ENCODE measurements at regions not wholly inside any gene's neighbourhood (a gene's known extent, or its start where the extent isn't known, plus 50 kb on each side); places are given as distances from the start of the nearest gene placed in this dataset.

DNA sequence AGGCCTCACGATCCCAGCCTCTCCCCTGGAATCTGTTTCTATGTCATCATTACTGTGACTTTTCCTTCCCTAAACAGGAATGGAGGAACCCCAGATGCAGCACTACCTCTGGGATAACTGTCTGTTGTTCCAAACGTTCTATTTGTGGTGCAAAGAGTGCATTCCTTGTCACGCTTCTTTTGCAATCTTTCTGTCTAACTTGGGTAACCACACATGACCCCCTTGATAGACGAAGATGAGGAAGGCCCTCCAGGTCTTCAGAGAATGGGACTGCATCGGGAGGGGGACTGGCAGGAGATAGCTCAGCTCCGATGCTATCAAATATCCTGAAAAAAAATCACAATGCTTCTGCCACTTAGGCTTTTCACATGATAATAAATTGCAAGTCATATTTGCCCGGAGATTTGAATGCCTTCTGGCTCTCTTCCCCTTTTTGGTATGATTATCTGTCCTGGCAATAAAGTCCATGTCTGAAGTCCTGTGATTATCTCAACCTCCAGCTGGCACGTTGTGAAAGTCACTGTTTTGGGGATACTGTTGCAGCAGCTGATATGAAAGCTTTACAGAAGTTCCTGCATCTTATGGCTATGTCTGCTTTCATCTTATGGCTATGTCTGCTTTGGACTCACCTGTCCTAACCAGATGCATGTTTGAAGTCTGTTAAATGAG lies 148.7 kb upstream of the LMO4 start:
- H4K5ac ChIP-seq (ENCODE audit: insufficient read length, low read depth, low read length) = no peak overlapping the region
- H4K20me1 ChIP-seq (ENCODE audit: control insufficient read depth, insufficient read depth, insufficient read length) = no peaks in the 10 kb centered on the region
- H2AFZ ChIP-seq (ENCODE audit: low read length) = no peak overlapping the region
- H3K9ac ChIP-seq (ENCODE audit: extremely low read depth, insufficient read length, low read length) = no peak overlapping the region
- no CpG with 5 or more reads among the region's 8 CpGs for WGBS (ENCODE audit: extremely low coverage, insufficient read length, low lambda C conversion rate)
- H3K4ac ChIP-seq (ENCODE audit: low read depth, low read length) = no peak overlapping the region
- TF ChIP-seq, protein P1, sequence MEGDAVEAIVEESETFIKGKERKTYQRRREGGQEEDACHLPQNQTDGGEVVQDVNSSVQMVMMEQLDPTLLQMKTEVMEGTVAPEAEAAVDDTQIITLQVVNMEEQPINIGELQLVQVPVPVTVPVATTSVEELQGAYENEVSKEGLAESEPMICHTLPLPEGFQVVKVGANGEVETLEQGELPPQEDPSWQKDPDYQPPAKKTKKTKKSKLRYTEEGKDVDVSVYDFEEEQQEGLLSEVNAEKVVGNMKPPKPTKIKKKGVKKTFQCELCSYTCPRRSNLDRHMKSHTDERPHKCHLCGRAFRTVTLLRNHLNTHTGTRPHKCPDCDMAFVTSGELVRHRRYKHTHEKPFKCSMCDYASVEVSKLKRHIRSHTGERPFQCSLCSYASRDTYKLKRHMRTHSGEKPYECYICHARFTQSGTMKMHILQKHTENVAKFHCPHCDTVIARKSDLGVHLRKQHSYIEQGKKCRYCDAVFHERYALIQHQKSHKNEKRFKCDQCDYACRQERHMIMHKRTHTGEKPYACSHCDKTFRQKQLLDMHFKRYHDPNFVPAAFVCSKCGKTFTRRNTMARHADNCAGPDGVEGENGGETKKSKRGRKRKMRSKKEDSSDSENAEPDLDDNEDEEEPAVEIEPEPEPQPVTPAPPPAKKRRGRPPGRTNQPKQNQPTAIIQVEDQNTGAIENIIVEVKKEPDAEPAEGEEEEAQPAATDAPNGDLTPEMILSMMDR (conservative IDR thresholded peaks at IDR 0.05) = no peak
- no peaks in the 10 kb centered on the region for H3K79me2 ChIP-seq (ENCODE audit: insufficient read depth, low read length)
- no peak overlapping the region for H3K23ac ChIP-seq (ENCODE audit: insufficient read length, low read depth, low read length)
- no peak overlapping the region for H2BK20ac ChIP-seq (ENCODE audit: low read depth, low read length, poor library complexity, severe bottlenecking)
- no peaks in the 10 kb centered on the region for H3K27me3 ChIP-seq (ENCODE audit: insufficient read depth, low read length)
- no peaks in the 10 kb centered on the region for H3K9me3 Mint-ChIP-seq
- H3K27me3 Mint-ChIP-seq (ENCODE audit: low read depth) = no peaks in the 10 kb centered on the region
- no peak for DNase-seq
- H2BK120ac ChIP-seq (ENCODE audit: low read depth, low read length, poor library complexity, severe bottlenecking) = no peak overlapping the region
- no peaks in the 10 kb centered on the region for H3K4me1 Mint-ChIP-seq
- H3K79me1 ChIP-seq (ENCODE audit: insufficient read depth, low read depth, low read length, poor library complexity, severe bottlenecking) = no peaks in the 10 kb centered on the region
- H3K23me2 ChIP-seq (ENCODE audit: insufficient read length, low read depth, low read length, poor library complexity, severe bottlenecking) = no peaks in the 10 kb centered on the region
- H3K4me2 ChIP-seq (ENCODE audit: insufficient read depth, insufficient read length, low read length) = no peak overlapping the region
- no peak overlapping the region for H2AK5ac ChIP-seq (ENCODE audit: insufficient read length, low read length)
- no peak overlapping the region for H3K4me3 Mint-ChIP-seq
- H4K91ac ChIP-seq (ENCODE audit: insufficient read length, low read depth, low read length) = no peak overlapping the region
- no peak overlapping the region for H4K8ac ChIP-seq (replicated peaks; ENCODE audit: insufficient read length, low read depth, low read length)
- no peak overlapping the region for H3K27ac Mint-ChIP-seq
- no peak overlapping the region for H3T11ph ChIP-seq (ENCODE audit: low read length)
- no peak overlapping the region for H3K27ac ChIP-seq (ENCODE audit: insufficient read length, low read depth, low read length)
- no peaks in the 10 kb centered on the region for H3K36me3 Mint-ChIP-seq (ENCODE audit: insufficient read depth in 1 of 3, low read depth in 3 of 3)
- no peak overlapping the region for H3K56ac ChIP-seq (ENCODE audit: insufficient read length, low read depth, low read length)
- no peaks in the 10 kb centered on the region; the same call in 1 of the 2 replicates for H3K4me1 ChIP-seq (ENCODE audit: insufficient read depth, low read length)
- no peak overlapping the region for H3K14ac ChIP-seq (ENCODE audit: insufficient read depth, low read length)
- H2BK5ac ChIP-seq (ENCODE audit: insufficient read length, low read length) = no peak overlapping the region
- no peaks in the 10 kb centered on the region for H3K9me3 ChIP-seq (ENCODE audit: control insufficient read depth, low read depth, low read length)
- no peak overlapping the region for H3K18ac ChIP-seq (ENCODE audit: insufficient read length, low read depth, low read length)
- no peak overlapping the region for H2BK15ac ChIP-seq (ENCODE audit: low read depth, low read length)
- H2BK12ac ChIP-seq (ENCODE audit: insufficient read length, low read depth, low read length) = no peak overlapping the region
